DOHH2 (cell line): ENCODE measurements at regions not wholly inside any gene's neighbourhood (a gene's known extent, or its start where the extent isn't known, plus 50 kb on each side); places are given as distances from the start of the nearest gene placed in this dataset.

Source experiments
- H3F3A ChIP-seq: fragments of 200-600 bp; sonication (generic), shearing (Covaris generic); 2 replicates; pipeline ENCODE4 v1.6.0; 2016; ENCODE audit warnings: antibody characterized with exemption, mild to moderate bottlenecking; ENCODE audit not compliant: control insufficient read depth, insufficient read depth
- H3K27ac ChIP-seq: fragments of 200-600 bp; sonication (generic); 2 replicates; pipeline ENCODE4 v1.5.1; 2014; ENCODE audit warnings: low read depth, mild to moderate bottlenecking, low read length, moderate library complexity
- H3K27me3 ChIP-seq: fragments of 200-600 bp; sonication (generic); 2 replicates; pipeline ENCODE4 v1.6.1; 2014; ENCODE audit warnings: mild to moderate bottlenecking, low read length, mixed read lengths; ENCODE audit not compliant: control insufficient read depth
- H3K36me3 ChIP-seq: fragments of 200-600 bp; sonication (generic); 2 replicates; pipeline ENCODE4 v1.6.1; 2014; ENCODE audit warnings: mild to moderate bottlenecking, low read length, moderate library complexity, mixed read lengths; ENCODE audit not compliant: control insufficient read depth
- H3K4me1 ChIP-seq: fragments of 200-600 bp; sonication (generic); 2 replicates; pipeline ENCODE4 v1.6.1; 2014; ENCODE audit warnings: mild to moderate bottlenecking, low read length, mixed read lengths; ENCODE audit not compliant: control insufficient read depth
- H3K4me2 ChIP-seq: fragments of 200-600 bp; sonication (generic); 2 replicates; pipeline ENCODE4 v1.6.0; 2014; ENCODE audit warnings: mild to moderate bottlenecking, low read length, moderate library complexity
- H3K4me3 ChIP-seq: fragments of 200-600 bp; sonication (generic); 2 replicates; pipeline ENCODE4 v1.5.1; 2014; ENCODE audit warnings: mild to moderate bottlenecking, low read length, mixed read lengths
- H3K79me2 ChIP-seq: fragments of 200-600 bp; sonication (generic); 2 replicates; pipeline ENCODE4 v1.6.1; 2014; ENCODE audit warnings: mild to moderate bottlenecking, low read length, mixed read lengths; ENCODE audit not compliant: control insufficient read depth
- H3K9me2 ChIP-seq: fragments of 200-600 bp; sonication (generic); replicated peaks from 2 replicates; pipeline ENCODE4 v1.6.1; 2014; ENCODE audit warnings: mild to moderate bottlenecking, low read length, mixed read lengths; ENCODE audit not compliant: control insufficient read depth
- H3K9me3 ChIP-seq: fragments of 200-600 bp; sonication (generic); 2 replicates; pipeline ENCODE4 v1.6.1; 2014; ENCODE audit warnings: antibody characterized with exemption, low read length, mixed read lengths; ENCODE audit not compliant: control insufficient read depth, insufficient read depth
- H4K20me1 ChIP-seq: fragments of 200-600 bp; sonication (generic); 2 replicates; pipeline ENCODE4 v1.6.0; 2014; ENCODE audit warnings: low read depth, mild to moderate bottlenecking, antibody characterized with exemption, low read length, moderate library complexity; ENCODE audit not compliant: control insufficient read depth, insufficient read depth
- CTCF ChIP-seq: fragments of 200-600 bp; sonication (generic); IDR thresholded peaks from one replicate; pipeline ENCODE4 v1.5.1; 2014; ENCODE audit warnings: antibody characterized with exemption, mild to moderate bottlenecking, low read depth, low read length; ENCODE audit not compliant: poor library complexity, severe bottlenecking
- EZH2phosphoT487 ChIP-seq: fragments of 200-600 bp; sonication (generic); IDR thresholded peaks from 2 replicates; pipeline ENCODE4 v1.6.1; 2017; ENCODE audit warnings: borderline replicate concordance, mild to moderate bottlenecking, antibody characterized with exemption, low read length, moderate library complexity, mixed read lengths

- no peaks in the 10 kb centered on the region for H3K9me2 ChIP-seq
- H3K4me2 ChIP-seq = no peak overlapping the region
- no peaks in the 10 kb centered on the region for H3F3A ChIP-seq
- H3K4me3 ChIP-seq = no peak overlapping the region
- no peaks in the 10 kb centered on the region for H4K20me1 ChIP-seq
- no peaks in the 10 kb centered on the region for H3K36me3 ChIP-seq
- TF ChIP-seq EZH2phosphoT487 = no peak
- no peak for TF ChIP-seq CTCF
- H3K27ac ChIP-seq = no peak overlapping the region
- H3K27me3 ChIP-seq = no peaks in the 10 kb centered on the region
- no peaks in the 10 kb centered on the region for H3K4me1 ChIP-seq
- no peaks in the 10 kb centered on the region for H3K9me3 ChIP-seq
- no peaks in the 10 kb centered on the region for H3K79me2 ChIP-seq
Measured at GRCh38 chr7:19944363-19945120, 171.1 kb upstream of the TMEM196 start.

DNA sequence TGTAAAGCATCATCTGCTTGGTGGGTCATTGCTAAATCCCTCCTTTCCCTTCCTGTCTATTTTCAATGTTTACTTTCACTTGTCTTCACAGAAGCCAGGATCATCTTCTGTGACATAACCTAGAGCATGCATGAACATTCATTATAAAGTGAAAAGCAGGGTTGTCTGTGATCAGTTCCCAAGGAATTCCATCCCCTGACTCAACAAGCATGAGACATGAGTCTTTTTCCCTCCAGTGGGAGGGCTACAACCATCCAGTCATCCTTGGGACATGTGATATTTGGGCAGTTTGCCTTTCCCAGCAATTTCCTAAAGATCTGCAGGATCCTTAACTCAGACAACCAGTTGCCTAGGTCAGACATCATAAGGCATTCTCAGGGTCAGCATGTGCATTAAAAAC lies 166.3 kb upstream of the TMEM196 start:
- H3K36me3 ChIP-seq = no peaks in the 10 kb centered on the region
- H3K79me2 ChIP-seq = no peaks in the 10 kb centered on the region
- no peaks in the 10 kb centered on the region for H3F3A ChIP-seq
- no peaks in the 10 kb centered on the region for H3K9me2 ChIP-seq
- H3K27ac ChIP-seq = no peak overlapping the region
- H3K4me3 ChIP-seq = no peak overlapping the region
- no peaks in the 10 kb centered on the region for H3K27me3 ChIP-seq
- TF ChIP-seq EZH2phosphoT487 (no peak), CTCF (no peak)
- H3K4me1 ChIP-seq = no peaks in the 10 kb centered on the region
- no peaks in the 10 kb centered on the region for H3K9me3 ChIP-seq
- no peaks in the 10 kb centered on the region for H4K20me1 ChIP-seq
- H3K4me2 ChIP-seq = no peak overlapping the region

GRCh38 chr7:19932549-19933249 lies 159.3 kb upstream of the TMEM196 start:
- no peaks in the 10 kb centered on the region for H3F3A ChIP-seq
- H3K9me3 ChIP-seq = no peaks in the 10 kb centered on the region
- no peak overlapping the region for H3K27ac ChIP-seq
- H4K20me1 ChIP-seq = no peaks in the 10 kb centered on the region
- 0 out of 2 replicates have a peak, but pooled peaks cover 5% of the 10 kb centered on the region for H3K27me3 ChIP-seq
- no peak overlapping the region for H3K4me3 ChIP-seq
- no peaks in the 10 kb centered on the region for H3K79me2 ChIP-seq
- no peaks in the 10 kb centered on the region for H3K4me1 ChIP-seq
- H3K9me2 ChIP-seq = no peaks in the 10 kb centered on the region
- TF ChIP-seq EZH2phosphoT487 (no peak), CTCF (no peak)
- H3K4me2 ChIP-seq = no peak overlapping the region
- no peaks in the 10 kb centered on the region for H3K36me3 ChIP-seq
